Left cardiac atrium (tissue), 4 donors: ENCODE measurements at regions not wholly inside any gene's neighbourhood (a gene's known extent, or its start where the extent isn't known, plus 50 kb on each side); places are given as distances from the start of the nearest gene placed in this dataset.
A peak's percentile ranks its signal among the peaks of the same experiment; 100 is the strongest.

Experiments
- ATAC-seq, 2 donors: fragments of 200-7000 bp; cut with Tn5 transposase; one replicate each; pipeline ENCODE4 v1.9.1; 2020; ENCODE audit warnings: mild to moderate bottlenecking in 2 of 2, moderate library complexity in 2 of 2
- DNase-seq: peaks from one replicate; pipeline ENCODE4 v3.0.0-alpha.2; 2020
- intact Hi-C, 2 donors: fragments of 100-400 bp; cut with DNase I; formaldehyde crosslinking; loops; one replicate each; pipeline versions ENCODE4 v1.14.1 to v1.15.1; 2022 to 2023
- donor health status: DM: no; HTN: yes; CAD: no.
- donor health status: DM: no; HTN: yes; CAD: no; lungs with severe emphysema.
- donor health status: DM: yes; HTN: yes; CAD: no.
- donor health status: Dilated cardiomyopathy.

DNA sequence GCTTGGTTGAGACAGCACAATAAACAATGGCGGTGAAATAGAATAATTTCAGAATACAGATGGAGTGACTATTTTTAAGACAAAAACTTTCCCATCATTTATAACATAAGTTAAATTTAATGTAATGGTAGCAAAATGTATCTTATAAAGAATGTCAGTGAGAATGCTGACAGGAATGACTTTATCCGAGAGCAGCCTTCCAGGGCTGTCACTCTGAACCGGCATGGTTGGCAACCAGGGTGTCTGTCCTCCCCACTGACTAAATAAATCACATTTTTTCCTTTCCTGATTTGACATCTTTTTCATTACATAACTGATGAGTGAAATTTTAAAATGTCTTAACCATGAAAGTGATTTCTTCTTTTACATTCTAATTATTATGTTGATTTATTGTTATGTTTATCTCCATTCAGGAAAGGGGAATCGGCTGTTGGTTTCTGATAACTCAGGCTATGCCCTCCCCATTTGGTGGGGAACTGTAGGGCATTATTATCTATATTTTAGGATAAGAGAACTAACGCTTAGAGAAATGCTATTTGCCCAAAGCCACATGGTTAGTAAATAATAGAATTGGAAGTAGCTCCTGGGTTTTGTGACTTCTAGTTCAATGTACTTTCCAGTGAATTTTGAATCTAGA lies 109.2 kb upstream of the OGFRL1 start:
- intact Hi-C loops, result no loop called here

DNA sequence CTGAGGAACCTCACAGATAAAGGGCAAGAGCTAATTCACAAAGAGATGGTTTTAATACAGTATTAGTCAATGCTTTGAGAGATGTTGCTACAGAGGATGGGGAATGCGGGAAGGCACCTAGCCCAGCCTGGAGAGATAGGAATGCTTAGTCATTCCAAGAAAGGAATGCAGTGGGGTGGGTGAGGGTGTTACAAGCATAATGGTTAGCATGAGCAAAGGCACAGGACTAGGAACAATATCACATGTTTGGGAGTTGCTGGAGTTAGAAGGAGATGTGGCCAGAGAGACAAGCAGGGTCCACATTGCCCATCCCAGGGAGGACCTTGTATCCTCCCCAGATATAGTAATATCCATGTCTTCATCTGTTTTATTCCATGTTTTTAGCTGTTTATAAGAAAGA lies 107.0 kb upstream of the OGFRL1 start:
- no peak for DNase-seq
- intact Hi-C loops, result no loop called here
- peak; percentile 68 to 96 for ATAC-seq

More for the DNA sequence above, 109.2 kb upstream of the OGFRL1 start:
- no peak for DNase-seq
- no peak for ATAC-seq

GRCh38 chr6:71187141-71187540 lies 101.5 kb upstream of the OGFRL1 start:
- intact Hi-C loops, result no loop called here
- DNase-seq (no peak), ATAC-seq (no peak)

DNA sequence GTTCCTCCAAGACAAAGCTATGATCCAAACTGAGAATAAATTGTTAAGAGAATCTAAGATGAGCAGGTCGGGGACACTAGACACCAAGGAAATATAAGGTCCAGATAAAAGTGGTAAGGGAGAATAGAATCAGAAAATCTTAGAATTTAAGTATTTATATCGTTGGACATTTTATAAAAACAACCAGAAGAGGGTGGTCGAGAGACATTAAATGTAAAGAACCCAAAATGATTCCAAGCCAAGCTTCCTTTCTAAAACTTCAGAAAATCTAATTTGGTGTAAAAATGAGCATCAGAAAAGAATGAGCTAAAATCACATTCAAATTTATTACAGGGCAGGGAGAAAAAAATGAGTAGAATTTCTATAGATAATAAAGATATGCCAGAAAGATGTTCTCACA lies 97.8 kb upstream of the OGFRL1 start:
- no peak for DNase-seq
- no peak for ATAC-seq
- intact Hi-C loops, result loop anchor here (10.0 kb wide), 2 partner anchors 54 to 154 kb away; no protein-coding TSS in a partner anchor

- ATAC-seq (peak; percentile 23 to 42), DNase-seq (no peak)
- intact Hi-C loops, result loop anchor here (5.0 to 10.0 kb wide), 3 partner anchors 50 to 318 kb away; no protein-coding TSS in a partner anchor
These were observed 93.9 kb upstream of the OGFRL1 start for GRCh38 chr6:71194724-71195123.

GRCh38 chr6:71197267-71197666 lies 91.3 kb upstream of the OGFRL1 start:
- no peak for ATAC-seq
- intact Hi-C loops, result loop anchor here (5.0 to 10.0 kb wide), 3 partner anchors 48 to 315 kb away; no protein-coding TSS in a partner anchor
- DNase-seq, result no peak

GRCh38 chr6:71197780-71198179 lies 90.8 kb upstream of the OGFRL1 start:
- peak in 1 of 2 donors; percentile 55 for ATAC-seq
- no peak for DNase-seq
- intact Hi-C loops, result loop anchor here (5.0 to 10.0 kb wide), 3 partner anchors 47 to 315 kb away; no protein-coding TSS in a partner anchor

- intact Hi-C loops, result loop anchor here (5.0 to 10.0 kb wide), 3 partner anchors 46 to 313 kb away; no protein-coding TSS in a partner anchor
- ATAC-seq (no peak), DNase-seq (no peak)
These were observed 89.7 kb upstream of the OGFRL1 start for GRCh38 chr6:71198908-71199307.

GRCh38 chr6:71199736-71200135 lies 88.9 kb upstream of the OGFRL1 start:
- no peak for ATAC-seq
- DNase-seq, result no peak

GRCh38 chr6:71203206-71203605 lies 85.4 kb upstream of the OGFRL1 start:
- ATAC-seq, result no peak
- intact Hi-C loops, result no loop called here
- DNase-seq, result no peak

More at GRCh38 chr6:71199736-71200135, 88.9 kb upstream of the OGFRL1 start:
- intact Hi-C loops, result loop anchor here (5.0 to 10.0 kb wide), 3 partner anchors 45 to 313 kb away; no protein-coding TSS in a partner anchor

DNA sequence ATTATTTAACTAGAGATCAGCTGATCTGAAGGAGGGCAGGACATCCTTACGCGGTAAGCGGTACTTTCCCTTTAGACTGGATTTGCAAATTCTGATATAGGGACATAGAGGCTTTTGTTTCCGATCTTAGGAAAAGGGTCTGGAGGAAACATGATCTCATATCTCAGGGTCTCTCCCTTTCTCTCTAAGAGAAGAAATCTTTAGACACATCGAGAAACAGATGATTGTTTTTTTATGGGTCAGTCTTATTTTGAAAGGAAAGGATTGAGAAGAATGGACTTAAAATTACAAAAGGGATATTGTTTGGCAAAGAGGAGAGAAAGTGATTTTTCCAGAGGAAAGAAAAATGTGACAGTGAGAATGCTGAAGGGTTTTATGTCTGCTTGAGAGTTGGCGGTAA lies 83.9 kb upstream of the OGFRL1 start:
- intact Hi-C loops, result no loop called here
- ATAC-seq, result no peak
- no peak for DNase-seq

- no peak for DNase-seq
- intact Hi-C loops, result no loop called here
- no peak for ATAC-seq
These were observed 83.2 kb upstream of the OGFRL1 start for GRCh38 chr6:71205336-71205956.

GRCh38 chr6:71206089-71206488 lies 82.5 kb upstream of the OGFRL1 start:
- intact Hi-C loops, result no loop called here
- DNase-seq (no peak), ATAC-seq (no peak)

DNA sequence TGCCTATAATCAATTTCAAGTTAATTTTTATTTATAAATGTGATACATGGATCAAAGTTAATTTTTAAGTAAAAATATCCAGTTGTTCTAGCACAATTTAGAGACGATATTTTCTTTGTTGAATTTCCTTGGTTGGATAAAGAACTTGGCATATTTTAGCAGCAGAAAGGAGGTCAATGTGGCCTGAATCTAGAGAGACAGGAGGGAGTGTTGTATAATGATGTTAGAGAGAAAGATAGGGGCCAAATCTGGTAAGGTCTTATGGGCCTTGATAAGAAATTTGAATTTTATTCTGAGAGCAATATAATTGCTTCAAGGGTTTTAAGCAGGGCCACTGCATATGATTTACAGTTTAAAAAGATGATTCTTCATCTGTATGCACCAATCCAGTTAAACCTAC lies 79.4 kb upstream of the OGFRL1 start:
- ATAC-seq, result no peak
- intact Hi-C loops, result no loop called here
- DNase-seq, result no peak

GRCh38 chr6:71209626-71210025 lies 79.0 kb upstream of the OGFRL1 start:
- intact Hi-C loops, result no loop called here
- DNase-seq (no peak), ATAC-seq (no peak)

GRCh38 chr6:71211799-71212198 lies 76.8 kb upstream of the OGFRL1 start:
- intact Hi-C loops, result no loop called here
- no peak for DNase-seq
- ATAC-seq, result no peak

GRCh38 chr6:71220466-71220865 lies 68.1 kb upstream of the OGFRL1 start:
- ATAC-seq, result no peak
- intact Hi-C loops, result no loop called here

DNA sequence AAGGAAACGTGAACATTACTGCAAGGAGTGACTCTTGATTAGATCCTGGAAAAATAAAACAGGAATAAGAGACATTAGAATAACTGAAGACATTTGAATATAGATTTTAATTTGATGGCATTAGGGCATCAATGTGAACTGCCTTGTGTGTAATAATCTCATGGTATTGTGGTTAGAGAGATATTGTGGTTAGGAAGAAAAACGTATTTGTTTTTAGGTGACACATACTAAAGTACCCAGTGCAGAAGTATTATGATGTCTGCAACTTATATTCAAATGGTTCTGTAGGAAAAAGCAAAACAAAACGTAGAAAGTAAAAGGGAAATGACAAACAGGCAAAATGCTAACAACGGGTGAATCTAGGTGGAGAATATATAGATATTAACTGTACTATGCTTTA lies 65.9 kb upstream of the OGFRL1 start:
- intact Hi-C loops, result no loop called here
- ATAC-seq, result no peak
- DNase-seq, result no peak

More at GRCh38 chr6:71220466-71220865, 68.1 kb upstream of the OGFRL1 start:
- no peak for DNase-seq

DNA sequence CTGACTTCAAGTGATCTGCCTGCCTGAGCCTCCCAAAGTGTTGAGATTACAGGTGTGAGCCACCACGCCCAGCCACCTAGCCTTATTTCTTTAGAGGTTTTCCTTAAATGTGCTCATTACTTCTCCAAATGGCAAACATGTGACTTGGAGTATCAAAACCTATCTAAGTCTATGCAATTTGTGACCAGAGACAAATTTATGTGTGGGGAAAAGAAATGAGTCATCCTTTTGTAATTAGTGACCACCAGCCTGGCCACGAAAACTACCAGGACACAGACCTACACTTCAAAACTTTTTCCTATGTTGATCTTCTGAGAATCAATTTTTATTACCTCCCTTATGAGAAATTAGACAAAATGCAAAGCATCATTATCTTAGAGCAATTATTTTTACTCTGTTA lies 64.6 kb upstream of the OGFRL1 start:
- no peak for DNase-seq
- no peak for ATAC-seq
- intact Hi-C loops, result no loop called here

DNA sequence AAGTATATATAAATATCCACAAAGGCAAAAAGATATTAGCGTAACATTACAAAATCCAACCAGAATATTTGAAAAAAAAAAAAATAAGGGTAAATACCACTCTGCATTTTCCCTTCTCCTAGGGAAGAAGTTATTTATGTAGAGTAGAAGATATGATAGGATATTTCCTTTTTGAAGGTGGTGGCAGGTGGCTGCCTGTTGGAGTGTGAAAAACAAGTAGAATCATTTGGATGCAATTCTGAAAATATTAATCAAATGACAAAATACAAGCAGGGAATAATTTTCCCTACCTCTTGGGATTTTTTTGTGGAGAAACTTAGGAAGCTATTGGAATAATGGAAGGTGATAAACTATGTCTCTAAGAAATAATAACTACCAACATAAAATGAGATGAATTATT lies 62.5 kb upstream of the OGFRL1 start:
- intact Hi-C loops, result no loop called here
- ATAC-seq, result no peak
- no peak for DNase-seq
